DND-41 (cell line): ENCODE measurements at regions not wholly inside any gene's neighbourhood (a gene's known extent, or its start where the extent isn't known, plus 50 kb on each side); places are given as distances from the start of the nearest gene placed in this dataset.

Experiments used
- ATAC-seq: fragments of 200-7000 bp; cut with Tn5 transposase; 3 replicates; pipeline ENCODE4 v1.9.1; 2021; ENCODE audit warnings: low read depth; ENCODE audit not compliant: insufficient read depth
- DNase-seq: peaks from one replicate; pipeline ENCODE4 v3.0.0-alpha.2; 2020
- H2AFZ ChIP-seq: 2 replicates; pipeline ENCODE4 v1.6.0; 2012; ENCODE audit warnings: low read depth, low read length
- H3K27ac ChIP-seq: 2 replicates; pipeline ENCODE4 v1.5.1; 2012; ENCODE audit warnings: low read length, inconsistent platforms
- H3K27me3 ChIP-seq: fragments of 200-600 bp; sonication (generic); 2 replicates; pipeline ENCODE4 v1.6.0; 2012; ENCODE audit warnings: low read length, mild to moderate bottlenecking, inconsistent platforms; ENCODE audit not compliant: insufficient read depth, poor library complexity
- H3K36me3 ChIP-seq: 2 replicates; pipeline ENCODE4 v1.5.1; 2012; ENCODE audit warnings: low read length, inconsistent platforms; ENCODE audit not compliant: insufficient read depth
- H3K4me1 ChIP-seq: 2 replicates; pipeline ENCODE4 v1.5.1; 2012; ENCODE audit warnings: mild to moderate bottlenecking, low read length; ENCODE audit not compliant: insufficient read depth
- H3K4me2 ChIP-seq: 2 replicates; pipeline ENCODE4 v1.6.0; 2012; ENCODE audit warnings: mild to moderate bottlenecking, moderate library complexity, low read length, inconsistent platforms; ENCODE audit not compliant: insufficient read depth
- H3K4me3 ChIP-seq, 2 experiments: fragments of 200-600 bp in 1 of 2; shearing (Covaris generic) in 1 of 2; 2 replicates each; pipeline ENCODE4 v1.5.1; 2012 to 2016; ENCODE audit warnings: inconsistent platforms in 2 of 2, low read length in 2 of 2, mild to moderate bottlenecking in 2 of 2, low read depth in 1 of 2, moderate library complexity in 1 of 2
- H3K79me2 ChIP-seq: 2 replicates; pipeline ENCODE4 v1.6.0; 2012; ENCODE audit warnings: low read length, inconsistent platforms; ENCODE audit not compliant: insufficient read depth
- H3K9ac ChIP-seq: 2 replicates; pipeline ENCODE4 v1.6.0; 2012; ENCODE audit warnings: low read depth, mild to moderate bottlenecking, inconsistent platforms, low read length, moderate library complexity
- H3K9me3 ChIP-seq: 2 replicates; pipeline ENCODE4 v1.5.1; 2012; ENCODE audit warnings: low read length, moderate library complexity, mild to moderate bottlenecking, inconsistent platforms; ENCODE audit not compliant: insufficient read depth, severe bottlenecking
- H4K20me1 ChIP-seq: 2 replicates; pipeline ENCODE4 v1.6.0; 2012; ENCODE audit warnings: low read length; ENCODE audit not compliant: insufficient read depth
- CTCF ChIP-seq: IDR thresholded peaks from 2 replicates; pipeline ENCODE4 v1.5.1; 2012; ENCODE audit warnings: borderline replicate concordance, low read length, moderate library complexity, mild to moderate bottlenecking; ENCODE audit not compliant: poor library complexity, severe bottlenecking; ENCODE audit errors: extremely low read depth
- EZH2 ChIP-seq: IDR thresholded peaks from 3 replicates; pipeline ENCODE4 v1.6.1; 2012; ENCODE audit warnings: borderline replicate concordance, low read depth, mild to moderate bottlenecking, moderate library complexity, low read length, inconsistent platforms; ENCODE audit not compliant: severe bottlenecking

- DNase-seq (no peak), ATAC-seq (no peak)
- Histone ChIP-seq H4K20me1 (no peaks in the 10 kb centered on the region), H3K36me3 (no peaks in the 10 kb centered on the region), H3K27me3 (no peaks in the 10 kb centered on the region), H3K4me3 (no peak overlapping the region), H3K4me2 (no peak overlapping the region), H3K27ac (no peak overlapping the region), H3K79me2 (no peaks in the 10 kb centered on the region), H2AFZ (no peak overlapping the region), H3K4me1 (no peaks in the 10 kb centered on the region), H3K9me3 (no peaks in the 10 kb centered on the region), H3K9ac (no peak overlapping the region)
- no peak for TF ChIP-seq EZH2
- no peak for TF ChIP-seq CTCF
These were observed 133.7 kb upstream of the SLC24A3 start for GRCh38 chr20:19078448-19079373.

GRCh38 chr20:19079536-19080299 lies 132.7 kb upstream of the SLC24A3 start:
- H3K27me3 ChIP-seq = no peaks in the 10 kb centered on the region
- no peak overlapping the region for H3K9ac ChIP-seq
- no peak for DNase-seq
- no peaks in the 10 kb centered on the region for H4K20me1 ChIP-seq
- H3K79me2 ChIP-seq = no peaks in the 10 kb centered on the region
- no peak overlapping the region for H2AFZ ChIP-seq
- H3K4me3 ChIP-seq = no peak overlapping the region
- no peaks in the 10 kb centered on the region for H3K36me3 ChIP-seq
- no peak for ATAC-seq
- no peak overlapping the region for H3K27ac ChIP-seq
- H3K9me3 ChIP-seq = no peaks in the 10 kb centered on the region
- no peak overlapping the region for H3K4me2 ChIP-seq
- TF ChIP-seq EZH2 (no peak), CTCF (no peak)
- H3K4me1 ChIP-seq = no peaks in the 10 kb centered on the region

GRCh38 chr20:19081937-19082336 lies 130.5 kb upstream of the SLC24A3 start:
- Histone ChIP-seq H2AFZ (no peak overlapping the region), H3K9ac (no peak overlapping the region), H3K27me3 (no peaks in the 10 kb centered on the region), H4K20me1 (no peaks in the 10 kb centered on the region), H3K9me3 (no peaks in the 10 kb centered on the region), H3K27ac (no peak overlapping the region), H3K4me1 (no peaks in the 10 kb centered on the region), H3K4me3 (no peak overlapping the region), H3K4me2 (no peak overlapping the region), H3K79me2 (no peaks in the 10 kb centered on the region), H3K36me3 (no peaks in the 10 kb centered on the region)
- TF ChIP-seq CTCF (no peak), EZH2 (no peak)
- no peak for DNase-seq
- no peak for ATAC-seq
